Medulla oblongata (tissue), 1 donor: ENCODE measurements at regions not wholly inside any gene's neighbourhood (a gene's known extent, or its start where the extent isn't known, plus 50 kb on each side); places are given as distances from the start of the nearest gene placed in this dataset.
A peak's percentile ranks its signal among the peaks of the same experiment; 100 is the strongest.

Source experiments
- DNase-seq: peaks from one replicate; pipeline ENCODE4 v3.0.0-alpha.2; 2015; ENCODE audit errors: extremely low spot score

- DNase-seq, result no peak
These were observed 60.7 kb upstream of the NFKB1 start for GRCh38 chr4:102440498-102440897.

GRCh38 chr4:102441978-102442911 lies 58.9 kb upstream of the NFKB1 start:
- DNase-seq, result no peak

- no peak for DNase-seq
These were observed 56.4 kb upstream of the NFKB1 start for GRCh38 chr4:102444752-102445151.

- no peak for DNase-seq
These were observed 55.9 kb upstream of the NFKB1 start for GRCh38 chr4:102445213-102445612.

- no peak for DNase-seq
These were observed 53.7 kb upstream of the NFKB1 start for GRCh38 chr4:102447413-102447812.

- peak; percentile 92 for DNase-seq
These were observed 51.3 kb upstream of the NFKB1 start for GRCh38 chr4:102449751-102450352.

GRCh38 chr4:102451266-102451665 lies 49.9 kb upstream of the NFKB1 start:
- DNase-seq, result no peak
